DND-41 (cell line): ENCODE measurements at regions not wholly inside any gene's neighbourhood (a gene's known extent, or its start where the extent isn't known, plus 50 kb on each side); places are given as distances from the start of the nearest gene placed in this dataset.

Experiments
- CTCF ChIP-seq: IDR thresholded peaks from 2 replicates; pipeline ENCODE4 v1.5.1; 2012; ENCODE audit warnings: borderline replicate concordance, low read length, moderate library complexity, mild to moderate bottlenecking; ENCODE audit not compliant: poor library complexity, severe bottlenecking; ENCODE audit errors: extremely low read depth
- EZH2 ChIP-seq: IDR thresholded peaks from 3 replicates; pipeline ENCODE4 v1.6.1; 2012; ENCODE audit warnings: borderline replicate concordance, low read depth, mild to moderate bottlenecking, moderate library complexity, low read length, inconsistent platforms; ENCODE audit not compliant: severe bottlenecking

- TF ChIP-seq CTCF: no peak
- no peak for TF ChIP-seq EZH2
Observed at GRCh38 chr5:1725641-1726468, 73.8 kb downstream of the MRPL36 start.
